Pancreas (tissue), 10 donors: ENCODE measurements at regions not wholly inside any gene's neighbourhood (a gene's known extent, or its start where the extent isn't known, plus 50 kb on each side); places are given as distances from the start of the nearest gene placed in this dataset.

Experiments
- ATAC-seq, 4 donors: fragments of 200-7000 bp; cut with Tn5 transposase; one replicate each; pipeline versions ENCODE4 v1.8.0 to v1.9.1; 2020; ENCODE audit warnings: mild to moderate bottlenecking in 4 of 4, moderate library complexity in 4 of 4
- DNase-seq, 6 donors: peaks; one replicate each; pipeline ENCODE4 v3.0.0-alpha.2; 2020
- FAIRE-seq: peaks from 2 replicates; lab custom pipeline; 2012; peaks lifted over from hg19 to GRCh38; lab: Jason Lieb, UNC
- H3K27ac ChIP-seq, 4 donors: fragments of 200-600 bp; sonication (generic); 1 replicate in 3 of 4; 2 replicates in 1 of 4; pipeline versions ENCODE4 v1.5.0 to v1.8.0; 2020
- H3K27me3 ChIP-seq, 4 donors: fragments of 200-600 bp; one replicate each; pipeline ENCODE4 v1.8.0; 2021
- H3K36me3 ChIP-seq, 3 donors: fragments of 200-600 bp; sonication (generic) in 1 of 3; one replicate each; pipeline versions ENCODE4 v1.5.0 to v1.8.0; 2020 to 2021
- H3K4me1 ChIP-seq, 3 donors: fragments of 200-600 bp; one replicate each; pipeline ENCODE4 v1.8.0; 2021
- H3K4me3 ChIP-seq, 4 donors: fragments of 200-600 bp; sonication (generic) in 2 of 4; one replicate each; pipeline versions ENCODE4 v1.5.0 to v1.8.0; 2020 to 2021
- H3K9me3 ChIP-seq, 4 donors: fragments of 200-600 bp; one replicate each; pipeline ENCODE4 v1.8.0; 2021
- WGBS, 2 donors: extraction: QIAGEN DNeasy Blood & Tissue Kit; methylation state at CpG; one replicate each; pipeline ENCODE4 v1.1.7; 2013; 5-methylcytosine and 5-hydroxymethylcytosine counted together
- intact Hi-C, 3 donors: fragments of 100-400 bp; cut with DNase I; formaldehyde crosslinking; loops; one replicate each; pipeline versions ENCODE4 v1.11.1 to v1.14.2; 2022
- TF ChIP-seq, protein P1 (sequence below), 4 donors: fragments of 200-600 bp; sonication (generic) in 3 of 4; IDR thresholded peaks; one replicate each; pipeline versions ENCODE4 v1.5.0 to v1.8.0; 2021; ENCODE audit warnings: antibody characterized with exemption in 4 of 4
- donor health status: healthy with polysubstance abuse.
- donor health status: DM: no; HTN: no; CAD: no; lungs with moderate emphysema.
- donor health status: DM: no; HTN: no; CAD: no.
- donor health status: control.
- donor health status: control.
- donor health status: Bipolar disorder and iron deficiency.
- donor health status: DM: yes; HTN: yes; CAD: no.
- donor health status: DM: no; HTN: no; CAD: no.
- donor health status: DM: no; HTN: no; CAD: no.
- donor health status: DM: yes; HTN: yes; CAD: no.

DNA sequence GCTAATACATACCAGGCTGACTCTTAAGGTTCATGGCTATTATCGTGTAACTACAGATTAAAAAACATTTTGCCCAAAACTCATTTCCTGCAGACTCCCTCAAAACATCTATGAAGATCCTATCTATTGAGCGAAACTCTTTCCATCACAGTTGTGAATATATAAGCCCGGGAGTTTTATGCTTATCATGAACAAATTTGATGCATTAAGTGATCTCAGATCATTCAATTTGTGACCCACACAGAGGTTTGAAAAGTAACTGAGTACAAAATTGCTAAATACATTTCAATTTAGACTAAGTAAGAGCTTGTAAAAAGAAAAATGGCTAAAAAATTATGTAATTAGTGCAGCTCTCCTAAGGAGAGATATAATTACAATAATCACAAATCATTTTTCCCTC is 1228.8 kb upstream of the TENM4 start:
- ATAC-seq (no peak), DNase-seq (no peak), FAIRE-seq (no peak)
- TF ChIP-seq, protein P1, sequence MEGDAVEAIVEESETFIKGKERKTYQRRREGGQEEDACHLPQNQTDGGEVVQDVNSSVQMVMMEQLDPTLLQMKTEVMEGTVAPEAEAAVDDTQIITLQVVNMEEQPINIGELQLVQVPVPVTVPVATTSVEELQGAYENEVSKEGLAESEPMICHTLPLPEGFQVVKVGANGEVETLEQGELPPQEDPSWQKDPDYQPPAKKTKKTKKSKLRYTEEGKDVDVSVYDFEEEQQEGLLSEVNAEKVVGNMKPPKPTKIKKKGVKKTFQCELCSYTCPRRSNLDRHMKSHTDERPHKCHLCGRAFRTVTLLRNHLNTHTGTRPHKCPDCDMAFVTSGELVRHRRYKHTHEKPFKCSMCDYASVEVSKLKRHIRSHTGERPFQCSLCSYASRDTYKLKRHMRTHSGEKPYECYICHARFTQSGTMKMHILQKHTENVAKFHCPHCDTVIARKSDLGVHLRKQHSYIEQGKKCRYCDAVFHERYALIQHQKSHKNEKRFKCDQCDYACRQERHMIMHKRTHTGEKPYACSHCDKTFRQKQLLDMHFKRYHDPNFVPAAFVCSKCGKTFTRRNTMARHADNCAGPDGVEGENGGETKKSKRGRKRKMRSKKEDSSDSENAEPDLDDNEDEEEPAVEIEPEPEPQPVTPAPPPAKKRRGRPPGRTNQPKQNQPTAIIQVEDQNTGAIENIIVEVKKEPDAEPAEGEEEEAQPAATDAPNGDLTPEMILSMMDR (IDR thresholded peaks at IDR 0.05) = no peak
- no peaks in the 10 kb centered on the region for H3K36me3 ChIP-seq
- no peaks in the 10 kb centered on the region for H3K9me3 ChIP-seq
- H3K27ac ChIP-seq = no peak overlapping the region
- H3K4me3 ChIP-seq = no peak overlapping the region
- H3K4me1 ChIP-seq = no peaks in the 10 kb centered on the region
- intact Hi-C loops = no loop called here
- H3K27me3 ChIP-seq = no peaks in the 10 kb centered on the region
- WGBS, 2 donors = 65 to 81% methylated on average over 3 of the region's 3 CpGs

DNA sequence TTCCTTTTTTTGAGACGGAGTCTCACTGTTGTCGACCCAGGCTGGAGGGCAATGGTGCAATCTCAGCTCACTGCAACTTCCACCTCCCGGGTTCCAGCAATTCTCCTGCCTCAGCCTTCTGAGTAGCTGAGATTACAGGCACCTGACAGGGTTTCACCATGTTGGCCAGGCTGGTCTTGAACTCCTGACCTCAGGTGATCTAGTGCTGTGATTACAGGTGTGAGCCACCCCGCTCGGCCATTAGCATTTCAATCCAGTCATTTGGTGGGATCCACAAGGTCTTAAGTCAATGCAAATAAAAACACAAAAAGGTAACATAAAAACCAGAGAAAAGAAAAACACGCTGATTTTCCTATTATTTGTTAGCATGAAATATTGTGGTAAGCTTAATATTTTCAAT is 1227.2 kb upstream of the TENM4 start:
- H3K27me3 ChIP-seq = no peaks in the 10 kb centered on the region
- DNase-seq (no peak), ATAC-seq (no peak), FAIRE-seq (no peak)
- no peak overlapping the region for H3K4me3 ChIP-seq
- WGBS, 2 donors = 73 to 83% methylated on average over 6 of the region's 6 CpGs
- no peak overlapping the region for H3K27ac ChIP-seq
- no peaks in the 10 kb centered on the region for H3K9me3 ChIP-seq
- H3K4me1 ChIP-seq = no peaks in the 10 kb centered on the region
- TF ChIP-seq, protein P1 (IDR thresholded peaks at IDR 0.05) = no peak
- intact Hi-C loops = no loop called here
- no peaks in the 10 kb centered on the region for H3K36me3 ChIP-seq

- H3K27me3 ChIP-seq = no peaks in the 10 kb centered on the region
- intact Hi-C loops = no loop called here
- ATAC-seq = no peak
- no peaks in the 10 kb centered on the region for H3K4me1 ChIP-seq
- 91 to 97% methylated on average over 2 of the region's 2 CpGs for WGBS, 2 donors
- no peak for DNase-seq
- no peak overlapping the region for H3K4me3 ChIP-seq
- no peaks in the 10 kb centered on the region for H3K9me3 ChIP-seq
- no peak for FAIRE-seq
- TF ChIP-seq, protein P1 (IDR thresholded peaks at IDR 0.05) = no peak
- no peaks in the 10 kb centered on the region for H3K36me3 ChIP-seq
- H3K27ac ChIP-seq = no peak overlapping the region
Observed at GRCh38 chr11:80655834-80656233, 1215.0 kb upstream of the TENM4 start.

DNA sequence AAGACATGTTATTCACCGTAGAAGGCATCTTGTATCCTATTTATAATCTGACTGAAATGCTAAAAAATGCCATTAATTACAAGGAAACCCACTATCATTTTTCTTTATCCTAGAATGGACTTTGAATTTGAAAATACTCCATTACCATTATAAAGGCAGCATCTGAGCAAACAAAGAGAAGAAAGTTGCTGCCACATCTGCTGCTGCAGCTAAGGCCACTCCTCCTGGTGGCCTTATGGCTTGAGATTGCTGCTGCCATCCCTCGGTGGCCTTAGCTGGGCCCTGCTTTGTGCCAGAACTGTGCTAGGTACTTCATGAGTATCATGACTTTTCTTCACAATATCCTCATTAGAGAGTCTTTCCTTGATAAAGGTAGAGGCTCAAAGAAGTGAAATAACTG is 1210.1 kb upstream of the TENM4 start:
- Histone ChIP-seq H3K4me1 (no peaks in the 10 kb centered on the region), H3K4me3 (no peak overlapping the region), H3K27me3 (no peaks in the 10 kb centered on the region), H3K9me3 (no peaks in the 10 kb centered on the region), H3K36me3 (no peaks in the 10 kb centered on the region), H3K27ac (no peak overlapping the region)
- DNase-seq = no peak
- TF ChIP-seq, protein P1 (IDR thresholded peaks at IDR 0.05) = no peak
- intact Hi-C loops = no loop called here
- ATAC-seq = no peak
- FAIRE-seq = no peak
- 74 to 80% methylated on average over 2 of the region's 2 CpGs for WGBS, 2 donors

DNA sequence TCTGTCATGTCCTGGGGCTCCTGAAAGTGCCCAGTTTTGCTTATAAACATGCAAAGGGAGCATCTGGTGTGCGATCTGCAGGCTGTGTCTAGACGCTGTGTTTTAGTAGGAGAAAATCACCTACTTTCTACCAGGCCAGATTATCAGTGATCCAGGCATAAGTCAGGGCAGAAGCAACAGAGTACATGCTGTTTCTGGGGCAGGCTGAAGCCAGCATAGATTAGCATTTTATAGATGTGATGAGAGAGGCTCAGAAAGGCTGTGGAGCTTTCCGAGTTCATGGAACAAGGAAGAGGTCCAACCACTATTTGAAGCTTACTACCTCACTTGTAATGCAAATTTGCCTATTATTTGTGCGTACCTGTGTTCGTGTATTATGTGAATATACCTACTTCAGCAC is 1208.4 kb upstream of the TENM4 start:
- no peak for FAIRE-seq
- Histone ChIP-seq H3K9me3 (no peaks in the 10 kb centered on the region), H3K27me3 (no peaks in the 10 kb centered on the region), H3K4me3 (no peak overlapping the region), H3K4me1 (no peaks in the 10 kb centered on the region), H3K36me3 (no peaks in the 10 kb centered on the region), H3K27ac (no peak overlapping the region)
- ATAC-seq = no peak
- intact Hi-C loops = loop anchor here in 1 of 3 donors (10.0 kb wide), 1 partner anchor 56 kb away; no protein-coding TSS in a partner anchor
- WGBS, 2 donors = 77 to 80% methylated on average over 5 of the region's 5 CpGs
- TF ChIP-seq, protein P1 (IDR thresholded peaks at IDR 0.05) = no peak
- no peak for DNase-seq
